Spinal cord (tissue), 9 donors: ENCODE measurements at regions not wholly inside any gene's neighbourhood (a gene's known extent, or its start where the extent isn't known, plus 50 kb on each side); places are given as distances from the start of the nearest gene placed in this dataset.

Source experiments
- DNase-seq, 6 donors: peaks; one replicate each; pipeline versions ENCODE4 v3.0.0 to v3.0.0-alpha.2; 2013 to 2015; ENCODE audit warnings: low spot score in 6 of 6, low read depth in 4 of 6
- H3K27ac ChIP-seq: one replicate; pipeline ENCODE4 v1.5.1; 2013; ENCODE audit warnings: low read depth, low read length, control low read depth
- H3K27me3 ChIP-seq: one replicate; pipeline ENCODE4 v1.6.1; 2013; ENCODE audit warnings: low read length; ENCODE audit not compliant: control insufficient read depth, insufficient read depth
- H3K36me3 ChIP-seq: one replicate; pipeline ENCODE4 v1.6.1; 2013; ENCODE audit warnings: low read length; ENCODE audit not compliant: control insufficient read depth, insufficient read depth
- H3K4me1 ChIP-seq: one replicate; pipeline ENCODE4 v1.6.1; 2013; ENCODE audit warnings: low read length; ENCODE audit not compliant: control insufficient read depth, insufficient read depth
- H3K4me3 ChIP-seq: one replicate; pipeline ENCODE4 v1.5.1; 2013; ENCODE audit warnings: low read depth, low read length, control low read depth
- H3K9me3 ChIP-seq: one replicate; pipeline ENCODE4 v1.6.1; 2013; ENCODE audit warnings: low read length; ENCODE audit not compliant: control insufficient read depth, insufficient read depth
- WGBS: methylation state at CpG from one replicate; pipeline ENCODE4 v1.1.5; 2013; ENCODE audit warnings: missing lambda C conversion rate; ENCODE audit not compliant: insufficient coverage; 5-methylcytosine and 5-hydroxymethylcytosine counted together
- donor health status: healthy.

DNA sequence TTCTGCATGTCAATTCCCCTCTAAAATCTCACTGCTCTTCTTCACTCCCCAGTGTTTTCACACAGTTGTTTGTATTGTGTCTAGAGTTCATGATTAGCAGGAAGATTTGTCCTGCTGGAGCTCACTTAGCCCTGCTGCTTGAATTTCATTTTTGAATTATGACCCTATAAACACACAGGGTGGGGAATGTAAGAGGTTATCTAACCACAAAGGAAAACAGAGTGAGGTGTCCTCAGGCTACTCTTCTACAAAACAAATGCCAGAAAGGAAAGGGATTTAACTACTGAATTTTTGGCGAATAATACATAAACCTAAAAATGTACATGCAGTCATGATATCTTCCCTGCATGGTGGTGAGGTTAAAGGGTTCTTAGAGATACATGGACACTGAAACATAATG lies 215.1 kb upstream of the CNTN4 start:
- no peak for DNase-seq
- Histone ChIP-seq H3K27ac (no peak overlapping the region), H3K36me3 (no peaks in the 10 kb centered on the region), H3K4me1 (no peaks in the 10 kb centered on the region), H3K27me3 (no peaks in the 10 kb centered on the region), H3K9me3 (no peaks in the 10 kb centered on the region), H3K4me3 (no peak overlapping the region)
- no CpG with 5 or more reads among the region's 1 CpG for whole genome bisulfite sequencing

- 75% methylated on average over 1 of the region's 2 CpGs for WGBS
Observed at GRCh38 chr3:1892459-1892858, 206.2 kb upstream of the CNTN4 start.

DNA sequence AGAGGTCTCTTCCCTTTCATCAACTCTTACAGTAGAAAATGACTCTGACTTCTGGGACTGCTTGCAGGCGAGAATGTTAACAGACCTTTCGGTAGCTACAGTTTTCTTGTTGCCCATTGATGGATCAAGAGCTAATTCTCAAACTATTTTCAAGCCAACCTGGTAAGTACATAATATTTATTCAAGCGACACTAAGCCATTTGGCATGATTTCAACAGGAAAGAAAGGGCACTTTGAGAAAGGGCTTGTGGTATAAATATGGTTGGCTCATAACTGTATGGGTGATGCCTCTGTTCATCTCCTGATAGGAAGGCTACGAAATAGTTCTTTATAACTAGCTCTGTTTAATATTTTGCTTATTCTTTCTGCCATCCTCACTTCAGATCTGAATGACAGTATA lies 196.2 kb upstream of the CNTN4 start:
- no peaks in the 10 kb centered on the region for H3K36me3 ChIP-seq
- no peaks in the 10 kb centered on the region for H3K27me3 ChIP-seq
- H3K27ac ChIP-seq = no peak overlapping the region
- 50% methylated on average over 1 of the region's 4 CpGs for WGBS
- no peaks in the 10 kb centered on the region for H3K9me3 ChIP-seq
- no peak overlapping the region for H3K4me3 ChIP-seq
- H3K4me1 ChIP-seq = no peaks in the 10 kb centered on the region
- DNase-seq = peak in 1 of 6 donors; percentile 21

More at GRCh38 chr3:1892459-1892858, 206.2 kb upstream of the CNTN4 start:
- no peak for DNase-seq
- H3K4me1 ChIP-seq = no peaks in the 10 kb centered on the region
- H3K9me3 ChIP-seq = peaks cover 4% of the 10 kb centered on the region
- no peaks in the 10 kb centered on the region for H3K27me3 ChIP-seq
- H3K36me3 ChIP-seq = no peaks in the 10 kb centered on the region
- no peak overlapping the region for H3K4me3 ChIP-seq
- no peak overlapping the region for H3K27ac ChIP-seq

DNA sequence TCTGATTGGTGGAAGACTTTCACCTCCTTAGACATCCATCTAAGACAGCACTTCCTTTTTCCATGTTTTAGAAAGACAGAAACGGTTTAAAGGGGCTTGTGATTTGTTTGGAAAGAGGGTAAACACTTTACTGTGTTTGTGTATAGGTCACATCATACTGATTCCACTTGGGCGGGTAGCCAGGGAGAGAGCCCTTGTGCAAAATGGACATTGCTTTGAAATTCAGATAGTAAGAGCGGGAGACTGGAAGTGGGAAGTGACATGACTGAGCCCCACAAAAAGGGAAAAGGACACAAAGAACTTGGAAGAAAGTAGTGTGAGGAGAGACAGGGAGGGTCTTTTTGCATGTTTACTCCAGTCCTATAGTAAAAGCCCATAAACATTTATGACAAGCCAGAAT lies 195.6 kb upstream of the CNTN4 start:
- H3K27ac ChIP-seq = no peak overlapping the region
- 69% methylated on average over 1 of the region's 3 CpGs for WGBS
- no peaks in the 10 kb centered on the region for H3K27me3 ChIP-seq
- H3K9me3 ChIP-seq = no peaks in the 10 kb centered on the region
- no peak overlapping the region for H3K4me3 ChIP-seq
- no peak for DNase-seq
- no peaks in the 10 kb centered on the region for H3K4me1 ChIP-seq
- H3K36me3 ChIP-seq = no peaks in the 10 kb centered on the region

DNA sequence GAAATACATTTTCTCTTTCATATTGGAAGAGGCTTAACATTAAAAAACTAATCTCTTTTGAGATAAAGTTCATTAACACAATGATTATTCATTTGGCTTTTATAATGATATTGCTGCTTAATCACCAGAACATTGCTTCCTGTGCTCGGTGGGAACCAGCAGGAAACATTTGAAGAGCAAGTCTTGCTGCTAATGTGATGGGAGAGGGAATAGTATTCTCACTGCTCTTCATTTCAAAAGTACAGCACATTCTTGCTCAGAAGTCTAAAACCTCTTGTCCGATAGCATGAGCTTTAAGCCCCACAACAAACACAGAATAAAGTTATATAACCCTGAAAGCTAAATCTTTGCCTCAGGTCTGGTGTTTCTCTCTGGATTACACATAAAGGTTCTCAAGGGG lies 190.8 kb upstream of the CNTN4 start:
- WGBS = no CpG with 5 or more reads among the region's 2 CpGs
- peak in 2 of 6 donors; percentile 29 to 93 for DNase-seq
- Histone ChIP-seq H3K4me1 (no peaks in the 10 kb centered on the region), H3K36me3 (no peaks in the 10 kb centered on the region), H3K4me3 (no peak overlapping the region), H3K9me3 (no peaks in the 10 kb centered on the region), H3K27me3 (no peaks in the 10 kb centered on the region), H3K27ac (no peak overlapping the region)

DNA sequence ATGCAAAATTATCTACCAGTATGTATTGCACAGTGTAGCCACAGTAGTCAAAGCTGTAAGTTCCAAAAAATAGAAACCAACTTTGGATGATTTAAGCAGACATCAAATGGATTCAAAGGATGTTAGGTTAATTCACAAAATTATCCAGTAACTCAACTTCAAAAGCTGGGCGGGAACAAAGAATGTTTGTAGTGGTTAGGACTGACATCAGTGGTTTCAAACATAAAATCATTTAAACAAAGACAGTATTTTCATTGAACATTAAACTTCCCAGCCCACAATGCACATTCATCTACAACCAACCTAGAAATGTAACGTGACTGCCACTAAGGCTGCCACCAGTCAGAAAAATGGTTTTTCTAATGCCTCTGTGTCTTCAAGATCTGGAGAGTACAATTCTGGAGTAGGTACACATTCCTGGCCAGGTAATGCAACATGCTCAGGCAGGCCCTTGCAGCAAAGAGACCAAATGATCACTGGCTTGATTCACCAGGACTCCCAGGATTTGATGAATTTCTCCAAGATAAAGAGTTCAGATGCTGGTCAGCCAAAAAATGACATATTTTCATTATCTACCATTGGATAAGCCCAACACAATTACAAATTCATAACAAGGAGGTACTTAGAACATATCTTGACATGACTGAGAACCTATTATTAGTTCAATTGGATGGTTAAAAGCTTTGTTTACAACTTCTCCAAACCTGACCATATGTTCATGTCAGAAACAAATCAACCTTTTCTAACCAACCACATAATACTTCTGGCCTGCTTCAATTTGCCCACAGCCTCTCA lies 189.8 kb upstream of the CNTN4 start:
- H3K4me1 ChIP-seq = no peaks in the 10 kb centered on the region
- no peak overlapping the region for H3K4me3 ChIP-seq
- WGBS = no CpG with 5 or more reads among the region's 2 CpGs
- no peak for DNase-seq
- no peak overlapping the region for H3K27ac ChIP-seq
- H3K9me3 ChIP-seq = no peaks in the 10 kb centered on the region
- no peaks in the 10 kb centered on the region for H3K36me3 ChIP-seq
- H3K27me3 ChIP-seq = no peaks in the 10 kb centered on the region

DNA sequence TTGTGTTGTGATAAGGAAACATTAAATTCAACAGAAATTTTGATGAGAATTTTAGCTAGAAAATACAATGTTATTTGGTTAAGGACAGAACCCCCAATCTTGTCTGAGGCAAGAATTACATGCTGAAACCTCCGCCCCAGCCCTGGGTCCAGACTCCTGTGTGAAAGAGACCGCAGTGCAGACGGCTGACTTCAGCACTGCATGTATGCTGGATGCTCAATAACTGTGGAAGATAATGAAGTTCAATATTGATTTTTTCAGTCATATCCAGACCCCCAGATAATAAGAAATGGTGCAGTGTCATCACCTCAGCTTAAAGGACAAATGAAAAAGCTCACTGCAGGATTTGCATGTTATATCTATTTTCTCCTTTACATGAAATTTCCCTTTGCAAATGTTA lies 188.3 kb upstream of the CNTN4 start:
- Histone ChIP-seq H3K36me3 (no peaks in the 10 kb centered on the region), H3K9me3 (no peaks in the 10 kb centered on the region), H3K27me3 (no peaks in the 10 kb centered on the region), H3K27ac (no peak overlapping the region), H3K4me3 (no peak overlapping the region), H3K4me1 (no peaks in the 10 kb centered on the region)
- 85% methylated on average over 2 of the region's 3 CpGs for WGBS
- DNase-seq = peak in 1 of 6 donors; percentile 60

- 91% methylated on average over 6 of the region's 8 CpGs for WGBS
- H3K4me1 ChIP-seq = no peaks in the 10 kb centered on the region
- H3K27me3 ChIP-seq = no peaks in the 10 kb centered on the region
- H3K4me3 ChIP-seq = no peak overlapping the region
- no peak for DNase-seq
- peaks cover 2% of the 10 kb centered on the region for H3K9me3 ChIP-seq
- H3K36me3 ChIP-seq = no peaks in the 10 kb centered on the region
- H3K27ac ChIP-seq = no peak overlapping the region
Observed at GRCh38 chr3:1929788-1930414, 168.8 kb upstream of the CNTN4 start.

- 40% methylated on average over 1 of the region's 4 CpGs for WGBS
- Histone ChIP-seq H3K27me3 (no peaks in the 10 kb centered on the region), H3K4me3 (no peak overlapping the region), H3K9me3 (no peaks in the 10 kb centered on the region), H3K27ac (no peak overlapping the region), H3K36me3 (no peaks in the 10 kb centered on the region), H3K4me1 (no peaks in the 10 kb centered on the region)
- DNase-seq = peak in 1 of 6 donors; percentile 34
Observed at GRCh38 chr3:1938975-1939374, 159.7 kb upstream of the CNTN4 start.

DNA sequence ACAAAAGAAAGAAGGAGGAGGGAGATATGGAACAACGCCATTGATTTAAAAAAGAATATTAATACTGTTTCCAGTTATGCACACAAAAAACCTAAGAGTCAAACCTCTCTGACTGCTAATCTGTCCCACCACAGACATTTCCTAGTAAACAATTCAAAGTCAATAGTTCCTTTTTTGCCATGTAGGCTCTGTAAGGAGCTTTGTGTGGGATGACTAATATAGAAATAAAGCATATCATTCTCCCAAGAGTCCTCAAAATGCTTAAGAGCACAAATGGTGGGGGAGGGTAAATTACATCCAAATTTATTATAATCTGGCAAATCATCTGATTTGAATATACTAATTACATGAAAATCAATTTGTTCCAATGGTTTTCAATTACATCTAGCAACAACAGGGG lies 155.9 kb upstream of the CNTN4 start:
- no peak overlapping the region for H3K4me3 ChIP-seq
- DNase-seq = peak in 1 of 6 donors; percentile 90
- no peaks in the 10 kb centered on the region for H3K27me3 ChIP-seq
- H3K4me1 ChIP-seq = no peaks in the 10 kb centered on the region
- no peaks in the 10 kb centered on the region for H3K9me3 ChIP-seq
- no peaks in the 10 kb centered on the region for H3K36me3 ChIP-seq
- no peak overlapping the region for H3K27ac ChIP-seq
- no CpG with 5 or more reads among the region's 1 CpG for WGBS
